ENCODE measurements at regions not wholly inside any gene's neighbourhood (a gene's known extent, or its start where the extent isn't known, plus 50 kb on each side); places are given as distances from the start of the nearest gene placed in this dataset.
"Not testable (repeated sequence)": the region's sequence is repeated elsewhere in the genome, so short reads cannot be mapped to it uniquely, and the experiment has no call there.

DNA sequence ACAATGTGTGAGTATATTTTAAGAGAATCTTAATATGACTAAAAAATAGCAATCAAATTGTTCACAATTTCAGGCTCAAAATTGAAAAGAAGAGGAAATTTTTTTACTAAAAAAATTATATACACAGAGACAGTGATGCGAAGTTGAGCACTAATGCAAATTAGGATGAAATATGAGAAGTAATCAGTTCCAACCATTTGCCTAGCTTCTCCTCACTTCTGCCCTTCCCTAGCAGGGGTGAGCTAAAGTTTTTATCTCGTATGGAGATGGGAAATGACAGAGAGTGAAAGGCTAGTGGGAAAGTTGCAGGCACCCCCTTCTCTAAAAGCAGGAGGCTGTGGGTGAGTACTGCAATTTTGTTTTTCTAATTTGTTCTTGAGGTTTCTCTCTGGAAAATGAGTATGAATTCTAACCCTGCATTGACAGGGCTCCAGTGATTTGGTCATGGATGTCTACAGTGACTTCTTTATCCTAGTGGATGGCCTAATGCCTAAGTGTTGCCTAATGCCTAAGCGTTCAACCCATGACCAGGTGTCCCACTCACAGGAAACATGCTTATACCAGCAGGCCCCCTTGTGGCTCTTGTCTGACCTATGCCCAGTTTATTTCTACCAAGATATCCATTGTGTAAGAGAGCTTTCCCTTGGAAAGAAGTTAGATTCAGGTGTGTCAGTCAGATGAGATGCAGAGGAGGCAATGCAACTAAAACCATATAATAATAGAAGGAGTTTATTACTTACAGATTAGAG lies 78.0 kb upstream of the HNMT start:
- peak; percentile 13 for DNase-seq (ENCODE audit: low read depth)

GRCh38 chr2:137888845-137889244 lies 75.4 kb upstream of the HNMT start:
- DNase-seq (ENCODE audit: low read depth): peak; percentile 30

- DNase-seq (ENCODE audit: low read depth): no peak
These were observed 71.5 kb upstream of the HNMT start for GRCh38 chr2:137892739-137893138.

DNA sequence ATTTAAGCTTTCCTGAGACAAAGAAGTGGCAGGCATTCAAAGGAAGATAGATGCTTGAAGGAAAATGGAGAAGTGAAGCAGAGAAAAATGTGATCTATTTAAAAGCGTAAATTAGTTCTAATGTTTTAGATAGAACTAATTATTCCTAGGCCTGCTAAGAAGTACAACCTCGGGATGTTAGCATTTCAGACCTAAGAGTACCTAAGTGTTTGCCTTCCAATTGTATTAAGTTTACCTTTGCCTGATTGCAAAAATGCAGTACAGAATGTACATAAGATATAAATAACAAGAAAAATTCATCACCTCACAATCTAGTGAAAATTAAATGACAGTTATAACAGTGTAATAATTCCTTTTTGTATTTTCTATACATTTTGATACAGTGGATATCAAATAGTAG lies 71.1 kb upstream of the HNMT start:
- DNase-seq (ENCODE audit: low read depth): no peak

- DNase-seq (ENCODE audit: low read depth): no peak
These were observed 67.8 kb upstream of the HNMT start for GRCh38 chr2:137896467-137896866.

DNA sequence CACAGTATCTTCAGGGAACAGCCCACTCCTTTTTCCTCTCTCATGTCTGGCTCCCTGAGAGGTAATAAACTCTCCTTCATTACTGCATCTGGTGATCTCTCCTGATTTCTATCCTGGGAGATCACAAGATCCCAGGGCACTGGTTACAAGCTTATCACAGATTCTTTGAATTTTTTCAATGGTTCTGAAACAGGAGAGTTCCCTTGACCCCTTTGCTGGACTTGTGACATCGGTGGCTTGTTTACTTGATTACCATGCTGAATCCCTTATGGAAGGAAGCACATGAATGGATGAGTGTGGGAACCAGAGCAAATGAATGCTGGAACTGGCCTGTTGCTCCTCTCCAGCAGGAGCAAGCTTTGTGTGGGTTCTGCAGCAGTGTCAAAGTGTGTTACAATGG lies 67.2 kb upstream of the HNMT start:
- no peak for DNase-seq (ENCODE audit: low read depth)

DNA sequence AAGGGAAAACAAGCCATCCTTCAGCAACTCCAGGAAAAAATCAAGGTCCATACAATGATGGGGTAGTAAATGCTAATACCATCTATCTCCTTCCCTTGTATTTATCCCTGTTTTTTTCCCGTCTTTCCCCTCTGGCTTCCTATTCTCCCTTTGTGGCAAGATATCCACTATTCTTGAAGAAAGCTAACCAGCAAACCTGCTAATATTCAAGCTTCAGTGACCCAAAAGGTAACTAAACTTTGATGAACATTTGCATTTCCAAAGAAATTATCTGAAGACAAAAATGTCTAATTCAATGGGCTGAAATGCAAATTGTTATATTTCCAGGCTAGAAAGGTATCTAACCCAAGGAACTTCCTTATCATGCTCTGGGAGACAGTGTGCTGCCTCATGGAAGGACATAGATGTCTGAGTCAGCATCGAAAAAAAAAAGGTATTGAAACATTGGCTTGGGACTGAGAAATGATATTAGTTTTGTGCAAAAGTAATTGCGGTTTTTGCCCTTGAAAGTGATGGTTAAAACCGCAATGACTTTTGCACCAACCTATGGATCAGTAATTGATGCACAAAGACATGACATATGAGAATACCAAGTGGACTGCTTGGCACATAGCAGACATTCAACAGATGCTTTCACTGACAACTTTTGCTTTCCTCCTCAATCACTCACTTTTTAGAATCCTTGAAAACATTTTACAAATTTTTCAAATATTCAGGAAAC lies 63.7 kb upstream of the HNMT start:
- no peak for DNase-seq (ENCODE audit: low read depth)

GRCh38 chr2:137910641-137911040 lies 53.6 kb upstream of the HNMT start:
- peak; percentile 40 for DNase-seq (ENCODE audit: low read depth)

GRCh38 chr2:137912371-137912770 lies 51.9 kb upstream of the HNMT start:
- no peak for DNase-seq (ENCODE audit: low read depth)

- DNase-seq (ENCODE audit: low read depth): no peak
These were observed 51.1 kb upstream of the HNMT start for GRCh38 chr2:137913169-137913568.

DNA sequence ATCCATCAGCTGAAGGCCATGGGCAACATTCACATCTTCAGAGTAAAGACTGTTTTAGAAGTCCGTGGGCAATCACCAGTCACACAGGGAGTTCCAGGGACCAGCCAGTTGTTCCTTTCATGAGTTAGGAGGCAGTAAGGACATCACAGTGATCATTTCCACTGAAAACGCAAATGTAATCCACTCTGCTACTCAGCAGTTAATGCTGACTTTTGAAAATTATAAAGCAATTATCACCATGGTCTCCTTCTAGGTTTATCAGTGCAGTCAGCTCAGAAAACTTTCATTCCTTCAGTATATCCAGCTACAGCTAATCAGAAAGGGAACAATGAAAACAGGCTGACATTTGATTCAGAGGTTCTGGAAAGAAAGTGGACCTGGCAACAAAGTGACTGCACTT lies 50.6 kb upstream of the HNMT start:
- not testable (repeated sequence) for DNase-seq (ENCODE audit: low read depth)
